ENCODE measurements at regions not wholly inside any gene's neighbourhood (a gene's known extent, or its start where the extent isn't known, plus 50 kb on each side); places are given as distances from the start of the nearest gene placed in this dataset.
A peak's percentile ranks its signal among the peaks of the same experiment; 100 is the strongest.
"Not testable (repeated sequence)": the region's sequence is repeated elsewhere in the genome, so short reads cannot be mapped to it uniquely, and the experiment has no call there.

GRCh38 chr1:148049115-148049496 lies 103.0 kb downstream of the NBPF11 start:
- not testable (repeated sequence) for DNase-seq (ENCODE audit: low spot score in 2 of 2); H3K27ac ChIP-seq; H3K4me1 ChIP-seq; H3K9me3 ChIP-seq; H3K36me3 ChIP-seq; H3K27me3 ChIP-seq
- peak overlapping the region in 3 of 4 donors; percentile 15 to 45 (median 19) for H3K4me3 ChIP-seq
- 1 to 2% methylated on average over 21 of the region's 25 CpGs for WGBS, 2 donors

- H3K4me1 ChIP-seq; H3K36me3 ChIP-seq; H3K27me3 ChIP-seq; H3K27ac ChIP-seq; H3K9me3 ChIP-seq; DNase-seq (ENCODE audit: low spot score in 2 of 2): not testable (repeated sequence)
- peak overlapping the region in 3 of 4 donors; percentile 15 to 45 (median 19) for H3K4me3 ChIP-seq
- 37% methylated on average over 6 of the region's 51 CpGs; no CpG with 5 or more reads in 1 of the 2 donors for WGBS, 2 donors
Measured at GRCh38 chr1:148048423-148049114, 103.5 kb downstream of the NBPF11 start.

- DNase-seq (ENCODE audit: low spot score in 2 of 2); H3K9me3 ChIP-seq; H3K4me1 ChIP-seq; H3K36me3 ChIP-seq; H3K27me3 ChIP-seq; H3K27ac ChIP-seq; H3K4me3 ChIP-seq: not testable (repeated sequence)
- WGBS, 2 donors = 100% methylated on average over 2 to 3 of the region's 4 CpGs
Measured at GRCh38 chr1:148045872-148046271, 106.2 kb downstream of the NBPF11 start.

GRCh38 chr1:148044495-148044894 lies 107.6 kb downstream of the NBPF11 start:
- not testable (repeated sequence) for H3K4me1 ChIP-seq; H3K27me3 ChIP-seq; H3K36me3 ChIP-seq; H3K9me3 ChIP-seq; DNase-seq (ENCODE audit: low spot score in 2 of 2); H3K4me3 ChIP-seq; H3K27ac ChIP-seq
- 93 to 97% methylated on average over 6 of the region's 6 CpGs for WGBS, 2 donors
